Transverse colon (tissue), 4 donors: ENCODE measurements at regions not wholly inside any gene's neighbourhood (a gene's known extent, or its start where the extent isn't known, plus 50 kb on each side); places are given as distances from the start of the nearest gene placed in this dataset.

ENCODE experiments used
- EP300 ChIP-seq: sonication (generic); formaldehyde crosslinking; IDR thresholded peaks from one replicate; pipeline ENCODE4 v1.6.1; 2017; ENCODE audit warnings: antibody characterized with exemption, low read depth
- POLR2A ChIP-seq: fragments of 450-650 bp; IDR thresholded peaks from one replicate; pipeline ENCODE4 v1.6.1; 2016; ENCODE audit warnings: antibody characterized with exemption, mild to moderate bottlenecking, moderate library complexity
- POLR2AphosphoS5 ChIP-seq, 3 donors: sonication (generic); formaldehyde crosslinking; IDR thresholded peaks; one replicate each; pipeline ENCODE4 v1.6.1; 2016; ENCODE audit warnings: antibody characterized with exemption in 3 of 3
- TF ChIP-seq, protein P1 (sequence below), 5 experiments: fragments of 200-600 bp in 3 of 5; fragments of 450-650 bp in 2 of 5; sonication (generic) in 3 of 5; IDR thresholded peaks; 1 replicate in 2 of 5; 2 replicates in 3 of 5; pipeline ENCODE4 v1.5.1; 2016 to 2017; ENCODE audit warnings: antibody characterized with exemption in 5 of 5, inconsistent platforms in 3 of 5, mild to moderate bottlenecking in 2 of 5, moderate library complexity in 1 of 5

DNA sequence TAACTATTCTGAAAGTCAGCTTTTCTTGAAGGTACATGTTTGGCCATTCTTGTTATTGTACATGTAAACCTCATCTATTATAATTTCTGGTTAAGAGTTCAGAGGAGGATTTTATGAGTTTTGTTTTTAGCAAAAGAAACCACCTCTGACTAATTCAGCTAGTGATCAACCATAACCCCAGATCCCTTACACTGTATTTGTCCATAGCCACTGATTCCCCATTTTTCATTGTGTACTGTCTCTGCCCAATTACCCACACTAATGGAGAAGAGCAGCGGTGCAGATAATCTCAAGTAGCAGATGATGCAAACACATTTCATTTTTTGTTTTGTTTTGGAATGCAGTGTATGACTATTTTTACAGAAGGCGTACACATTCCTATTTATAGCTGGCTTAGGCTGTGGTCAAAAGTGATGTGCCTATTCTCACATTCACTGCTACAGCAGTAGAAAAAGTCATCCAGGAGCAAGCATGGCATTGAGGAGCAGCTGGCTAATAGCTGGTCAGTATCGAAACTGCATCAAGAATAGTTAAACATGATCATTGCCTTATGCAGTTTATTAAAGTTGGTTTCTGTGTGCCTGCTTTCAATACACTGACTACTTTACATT lies 988.3 kb downstream of the DTWD2 start:
- TF ChIP-seq, protein P1, sequence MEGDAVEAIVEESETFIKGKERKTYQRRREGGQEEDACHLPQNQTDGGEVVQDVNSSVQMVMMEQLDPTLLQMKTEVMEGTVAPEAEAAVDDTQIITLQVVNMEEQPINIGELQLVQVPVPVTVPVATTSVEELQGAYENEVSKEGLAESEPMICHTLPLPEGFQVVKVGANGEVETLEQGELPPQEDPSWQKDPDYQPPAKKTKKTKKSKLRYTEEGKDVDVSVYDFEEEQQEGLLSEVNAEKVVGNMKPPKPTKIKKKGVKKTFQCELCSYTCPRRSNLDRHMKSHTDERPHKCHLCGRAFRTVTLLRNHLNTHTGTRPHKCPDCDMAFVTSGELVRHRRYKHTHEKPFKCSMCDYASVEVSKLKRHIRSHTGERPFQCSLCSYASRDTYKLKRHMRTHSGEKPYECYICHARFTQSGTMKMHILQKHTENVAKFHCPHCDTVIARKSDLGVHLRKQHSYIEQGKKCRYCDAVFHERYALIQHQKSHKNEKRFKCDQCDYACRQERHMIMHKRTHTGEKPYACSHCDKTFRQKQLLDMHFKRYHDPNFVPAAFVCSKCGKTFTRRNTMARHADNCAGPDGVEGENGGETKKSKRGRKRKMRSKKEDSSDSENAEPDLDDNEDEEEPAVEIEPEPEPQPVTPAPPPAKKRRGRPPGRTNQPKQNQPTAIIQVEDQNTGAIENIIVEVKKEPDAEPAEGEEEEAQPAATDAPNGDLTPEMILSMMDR (IDR thresholded peaks at IDR 0.05): no peak
- TF ChIP-seq POLR2AphosphoS5 (IDR thresholded peaks at IDR 0.05) (no peak), POLR2A (no peak), EP300 (no peak)
